ENCODE measurements at regions not wholly inside any gene's neighbourhood (a gene's known extent, or its start where the extent isn't known, plus 50 kb on each side); places are given as distances from the start of the nearest gene placed in this dataset.
A peak's percentile ranks its signal among the peaks of the same experiment; 100 is the strongest.

- ATAC-seq (ENCODE audit: insufficient read depth, low FRiP score): no peak
- Histone ChIP-seq H3K27me3 (ENCODE audit: control insufficient read depth in 3 of 3, insufficient read depth in 3 of 3, low read length in 2 of 3) (no peaks in the 10 kb centered on the region), H3K27ac (ENCODE audit: low read depth in 1 of 2, low read length in 1 of 2) (peak overlapping the region in 1 of 2 donors; percentile 90), H3K36me3 (ENCODE audit: control insufficient read depth in 4 of 4, insufficient read depth in 4 of 4, low read length in 4 of 4) (no peaks in the 10 kb centered on the region), H3K9ac (ENCODE audit: insufficient read depth in 1 of 2, low read length in 2 of 2) (no peak overlapping the region), H3K9me3 (ENCODE audit: control insufficient read depth in 4 of 4, insufficient read depth in 3 of 4, low read length in 3 of 4) (no peaks in the 10 kb centered on the region), H3K4me1 (ENCODE audit: control insufficient read depth in 5 of 5, insufficient read depth in 5 of 5, low read length in 5 of 5) (peaks cover 5 to 28% (median 10%) of the 10 kb centered on the region in 5 donors), H3K4me3 (no peak overlapping the region)
- TF ChIP-seq CTCF (IDR thresholded peaks at IDR 0.05; ENCODE audit: control extremely low read depth, extremely low read depth): no peak
- 89 to 95% methylated on average over 2 of the region's 2 CpGs for WGBS, 2 donors
- no peak for DNase-seq
These were observed 97.9 kb downstream of the VAPA start for GRCh38 chr18:10011751-10012150.

GRCh38 chr18:10012526-10012925, 98.7 kb downstream of the VAPA start:
- no peaks in the 10 kb centered on the region for H3K9me3 ChIP-seq (ENCODE audit: control insufficient read depth in 4 of 4, insufficient read depth in 3 of 4, low read length in 3 of 4)
- H3K4me1 ChIP-seq (ENCODE audit: control insufficient read depth in 5 of 5, insufficient read depth in 5 of 5, low read length in 5 of 5): peaks cover 5 to 25% (median 10%) of the 10 kb centered on the region in 5 donors
- WGBS, 2 donors: 96 to 99% methylated on average over 4 of the region's 4 CpGs
- no peak for TF ChIP-seq CTCF (IDR thresholded peaks at IDR 0.05; ENCODE audit: control extremely low read depth, extremely low read depth)
- H3K4me3 ChIP-seq: no peak overlapping the region
- no peak overlapping the region for H3K27ac ChIP-seq (ENCODE audit: low read depth in 1 of 2, low read length in 1 of 2)
- H3K36me3 ChIP-seq (ENCODE audit: control insufficient read depth in 4 of 4, insufficient read depth in 4 of 4, low read length in 4 of 4): no peaks in the 10 kb centered on the region
- no peaks in the 10 kb centered on the region for H3K27me3 ChIP-seq (ENCODE audit: control insufficient read depth in 3 of 3, insufficient read depth in 3 of 3, low read length in 2 of 3)
- DNase-seq (no peak), ATAC-seq (ENCODE audit: insufficient read depth, low FRiP score) (no peak)
- H3K9ac ChIP-seq (ENCODE audit: insufficient read depth in 1 of 2, low read length in 2 of 2): no peak overlapping the region

- H3K4me1 ChIP-seq (ENCODE audit: control insufficient read depth in 5 of 5, insufficient read depth in 5 of 5, low read length in 5 of 5): peaks cover 5 to 25% (median 10%) of the 10 kb centered on the region in 5 donors
- ATAC-seq (ENCODE audit: insufficient read depth, low FRiP score): no peak
- TF ChIP-seq CTCF (IDR thresholded peaks at IDR 0.05; ENCODE audit: control extremely low read depth, extremely low read depth): no peak
- H3K9ac ChIP-seq (ENCODE audit: insufficient read depth in 1 of 2, low read length in 2 of 2): no peak overlapping the region
- 86% methylated on average over 17 of the region's 17 CpGs for WGBS, 2 donors
- no peaks in the 10 kb centered on the region for H3K36me3 ChIP-seq (ENCODE audit: control insufficient read depth in 4 of 4, insufficient read depth in 4 of 4, low read length in 4 of 4)
- DNase-seq: no peak
- no peaks in the 10 kb centered on the region for H3K27me3 ChIP-seq (ENCODE audit: control insufficient read depth in 3 of 3, insufficient read depth in 3 of 3, low read length in 2 of 3)
- no peaks in the 10 kb centered on the region for H3K9me3 ChIP-seq (ENCODE audit: control insufficient read depth in 4 of 4, insufficient read depth in 3 of 4, low read length in 3 of 4)
- H3K4me3 ChIP-seq: no peak overlapping the region
- no peak overlapping the region for H3K27ac ChIP-seq (ENCODE audit: low read depth in 1 of 2, low read length in 1 of 2)
These were observed 100.1 kb downstream of the VAPA start for GRCh38 chr18:10013621-10014543.
